H1 (cell line): ENCODE measurements at regions not wholly inside any gene's neighbourhood (a gene's known extent, or its start where the extent isn't known, plus 50 kb on each side); places are given as distances from the start of the nearest gene placed in this dataset.

Experiments used
- CTCF ChIA-PET: fragments of 300-600 bp; sonication (Branson Sonifier 250); formaldehyde crosslinking; loops from one replicate; lab custom pipeline; 2021; ENCODE audit not compliant: partially characterized antibody; lab: Charles Lee
- POLR2A ChIA-PET: fragments of 300-600 bp; sonication (Branson Sonifier 250); formaldehyde crosslinking; loops from one replicate; lab custom pipeline; 2021; ENCODE audit warnings: inconsistent platforms; ENCODE audit not compliant: partially characterized antibody; lab: Charles Lee
- DNase-seq, 2 experiments: peaks; one replicate each; pipeline versions ENCODE4 v3.0.0 to v3.0.0-alpha.2; 2010 to 2022; ENCODE audit warnings: low spot score in 2 of 2, low read depth in 1 of 2, mixed read lengths in 1 of 2
- FAIRE-seq: peaks from 2 replicates; lab custom pipeline; 2011; peaks lifted over from hg19 to GRCh38; lab: Jason Lieb, UNC
- H2AFZ ChIP-seq: 2 replicates; pipeline ENCODE4 v1.8.1; 2012; ENCODE audit warnings: low read length, inconsistent platforms
- H2AK5ac ChIP-seq: 2 replicates; pipeline ENCODE4 v1.6.1; 2013; ENCODE audit warnings: low read depth, low read length
- H2BK120ac ChIP-seq: replicated peaks from 2 replicates; pipeline ENCODE3; 2013; ENCODE audit warnings: low read depth, low read length, inconsistent platforms
- H2BK12ac ChIP-seq: 2 replicates; pipeline ENCODE4 v1.6.1; 2013; ENCODE audit warnings: low read depth, low read length
- H2BK15ac ChIP-seq: 2 replicates; pipeline ENCODE4 v1.6.1; 2013; ENCODE audit warnings: low read length
- H2BK20ac ChIP-seq: 2 replicates; pipeline ENCODE4 v1.6.1; 2013; ENCODE audit warnings: low read length
- H2BK5ac ChIP-seq: 2 replicates; pipeline ENCODE4 v1.6.1; 2013; ENCODE audit warnings: low read depth, low read length
- H3K14ac ChIP-seq: 2 replicates; pipeline ENCODE4 v1.6.1; 2013; ENCODE audit warnings: inconsistent platforms; ENCODE audit not compliant: insufficient read length
- H3K18ac ChIP-seq: 2 replicates; pipeline ENCODE4 v1.6.1; 2013; ENCODE audit warnings: low read length; ENCODE audit errors: extremely low read depth
- H3K23ac ChIP-seq: 2 replicates; pipeline ENCODE4 v1.6.1; 2013; ENCODE audit warnings: inconsistent platforms; ENCODE audit not compliant: insufficient read length
- H3K23me2 ChIP-seq: 2 replicates; pipeline ENCODE4 v1.6.1; 2013; ENCODE audit warnings: low read depth, low read length
- H3K27ac ChIP-seq: 2 replicates; pipeline ENCODE4 v1.6.1; 2011; ENCODE audit warnings: low read depth, low read length, inconsistent platforms
- H3K27me3 ChIP-seq, 4 experiments: replicated peaks in 1 of 4; 1 replicate in 1 of 4; 2 replicates in 3 of 4; pipeline versions ENCODE4 v1.6.1 to v1.8.1; 2011 to 2013; ENCODE audit warnings: low read length in 3 of 4, mild to moderate bottlenecking in 3 of 4, inconsistent platforms in 2 of 4, mixed read lengths in 2 of 4, moderate library complexity in 1 of 4; ENCODE audit not compliant: control insufficient read depth in 3 of 4, insufficient read depth in 3 of 4; ENCODE audit errors: extremely low read depth in 1 of 4
- H3K36me3 ChIP-seq, 4 experiments: 2 replicates each; pipeline versions ENCODE4 v1.6.1 to v1.8.1; 2011 to 2013; ENCODE audit warnings: mild to moderate bottlenecking in 4 of 4, low read length in 3 of 4, moderate library complexity in 2 of 4, control low read depth in 1 of 4, inconsistent platforms in 1 of 4; ENCODE audit not compliant: insufficient read depth in 4 of 4, control insufficient read depth in 2 of 4
- H3K4ac ChIP-seq: replicated peaks from 2 replicates; pipeline ENCODE3; 2013; ENCODE audit warnings: low read length, low read depth, mixed read lengths, inconsistent platforms; ENCODE audit not compliant: insufficient read length
- H3K4me1 ChIP-seq, 4 experiments: replicated peaks in 1 of 4; 1 replicate in 1 of 4; 2 replicates in 3 of 4; pipeline versions ENCODE4 v1.6.1 to v1.8.1; 2011 to 2013; ENCODE audit warnings: low read length in 3 of 4, inconsistent platforms in 2 of 4, mixed read lengths in 1 of 4; ENCODE audit not compliant: insufficient read depth in 4 of 4, control insufficient read depth in 3 of 4
- H3K4me2 ChIP-seq, 2 experiments: 2 replicates each; pipeline versions ENCODE4 v1.6.1 to v1.8.1; 2011 to 2013; ENCODE audit warnings: low read depth in 2 of 2, low read length in 2 of 2, control low read depth in 1 of 2, inconsistent platforms in 1 of 2, mild to moderate bottlenecking in 1 of 2; ENCODE audit not compliant: insufficient read depth in 1 of 2
- H3K4me3 ChIP-seq, 4 experiments: fragments of 200-600, 300-600 bp in 1 of 4; sonication (generic), shearing (Covaris generic), sonication (Bioruptor Twin) in 1 of 4; 2 replicates each; pipeline versions ENCODE4 v1.5.1 to v1.8.1; 2011 to 2016; ENCODE audit warnings: low read length in 4 of 4, low read depth in 3 of 4, control low read depth in 2 of 4, inconsistent platforms in 2 of 4, mild to moderate bottlenecking in 2 of 4, mixed read lengths in 1 of 4, moderate library complexity in 1 of 4; ENCODE audit not compliant: insufficient read depth in 2 of 4; ENCODE audit errors: extremely low read depth in 1 of 4
- H3K56ac ChIP-seq: replicated peaks from 2 replicates; pipeline ENCODE3; 2013; ENCODE audit warnings: low read depth, mild to moderate bottlenecking, mixed read lengths, low read length, inconsistent platforms; ENCODE audit not compliant: insufficient read length
- H3K79me1 ChIP-seq: 2 replicates; pipeline ENCODE4 v1.6.1; 2013; ENCODE audit warnings: low read depth, low read length, control low read depth
- H3K79me2 ChIP-seq, 2 experiments: 2 replicates each; pipeline versions ENCODE4 v1.6.1 to v1.8.1; 2012 to 2013; ENCODE audit warnings: low read length in 2 of 2, mild to moderate bottlenecking in 2 of 2, inconsistent platforms in 1 of 2; ENCODE audit not compliant: insufficient read depth in 2 of 2, control insufficient read depth in 1 of 2
- H3K9ac ChIP-seq, 4 experiments: replicated peaks in 1 of 4; 1 replicate in 1 of 4; 2 replicates in 3 of 4; pipeline versions ENCODE4 v1.6.1 to v1.8.1; 2011 to 2013; ENCODE audit warnings: low read depth in 3 of 4, low read length in 3 of 4, control low read depth in 2 of 4, mild to moderate bottlenecking in 2 of 4, moderate library complexity in 2 of 4, inconsistent platforms in 1 of 4; ENCODE audit errors: extremely low read depth in 1 of 4
- H3K9me3 ChIP-seq, 2 experiments: 2 replicates each; pipeline versions ENCODE4 v1.6.1 to v1.8.1; 2012 to 2013; ENCODE audit warnings: mild to moderate bottlenecking in 2 of 2, moderate library complexity in 2 of 2, control low read depth in 1 of 2, inconsistent platforms in 1 of 2, low read depth in 1 of 2, low read length in 1 of 2, mixed read lengths in 1 of 2; ENCODE audit not compliant: insufficient read depth in 2 of 2
- H4K20me1 ChIP-seq, 2 experiments: replicated peaks in 1 of 2; 2 replicates each; pipeline versions ENCODE3 to v1.8.1; 2011 to 2013; ENCODE audit warnings: inconsistent platforms in 2 of 2, low read length in 2 of 2, mild to moderate bottlenecking in 1 of 2; ENCODE audit not compliant: insufficient read depth in 2 of 2, control insufficient read depth in 1 of 2
- H4K5ac ChIP-seq: 2 replicates; pipeline ENCODE4 v1.6.1; 2013; ENCODE audit warnings: low read length, low read depth, mixed read lengths, inconsistent platforms; ENCODE audit not compliant: insufficient read length
- H4K8ac ChIP-seq: 2 replicates; pipeline ENCODE4 v1.8.0; 2013; ENCODE audit warnings: mild to moderate bottlenecking, moderate library complexity, low read length, inconsistent platforms; ENCODE audit not compliant: insufficient read depth; ENCODE audit errors: extremely low read depth
- H4K91ac ChIP-seq: replicated peaks from 2 replicates; pipeline ENCODE3; 2013; ENCODE audit warnings: low read length, mixed read lengths, inconsistent platforms; ENCODE audit not compliant: insufficient read length
- ASH2L ChIP-seq: fragments of 200-600, 300-600 bp; sonication (generic); IDR thresholded peaks from one replicate; pipeline ENCODE4 v1.7.1; 2017; ENCODE audit warnings: low read length
- HDAC6 ChIP-seq: IDR thresholded peaks from one replicate; pipeline ENCODE4 v1.7.1; 2012; ENCODE audit warnings: low read depth, mild to moderate bottlenecking, inconsistent platforms, low read length, moderate library complexity
- KDM4A ChIP-seq: IDR thresholded peaks from one replicate; pipeline ENCODE4 v1.7.1; 2012; ENCODE audit warnings: low read depth, mild to moderate bottlenecking, moderate library complexity, low read length, inconsistent platforms; ENCODE audit not compliant: severe bottlenecking
- SIN3A ChIP-seq, 2 experiments: IDR thresholded peaks in 1 of 2; conservative IDR thresholded peaks in 1 of 2; 2 replicates each; pipeline ENCODE4 v1.6.1; 2011 to 2012; ENCODE audit warnings: low read length in 2 of 2, improper control_type of control experiment in 1 of 2, low read depth in 1 of 2, mild to moderate bottlenecking in 1 of 2

DNA sequence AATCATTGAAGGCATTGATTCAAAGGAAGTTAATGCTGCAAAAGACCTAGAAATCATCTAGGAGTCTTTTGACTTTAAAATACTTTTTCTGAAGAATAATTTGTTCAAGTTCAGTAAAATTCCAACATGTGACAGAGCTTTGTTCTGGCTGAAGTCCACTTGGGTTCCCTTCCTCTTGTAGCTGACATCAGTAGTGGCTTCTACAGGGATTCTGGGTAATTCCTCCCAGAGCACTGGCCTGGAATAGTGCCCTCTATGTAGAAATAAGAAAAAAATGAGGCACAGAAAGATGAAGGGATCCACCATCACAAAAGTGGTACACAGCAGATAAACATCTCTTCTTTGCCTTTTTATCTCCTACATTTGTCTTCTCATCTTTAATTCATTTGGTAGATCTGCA is 548.1 kb downstream of the LTN1 start:
- Histone ChIP-seq H3K79me1 (no peaks in the 10 kb centered on the region), H4K20me1 (no peaks in the 10 kb centered on the region), H3K56ac (no peak overlapping the region), H3K14ac (no peak overlapping the region), H3K79me2 (no peaks in the 10 kb centered on the region), H2BK5ac (no peak overlapping the region), H3K9me3 (no peaks in the 10 kb centered on the region; a peak in 1 of 4 replicates), H3K4me3 (no peak overlapping the region), H3K23me2 (no peaks in the 10 kb centered on the region), H2AK5ac (no peak overlapping the region), H4K8ac (no peak overlapping the region), H2BK120ac (no peak overlapping the region), H2BK15ac (no peak overlapping the region), H2AFZ (no peak overlapping the region), H3K9ac (no peak overlapping the region), H3K18ac (no peak overlapping the region), H3K36me3 (no peaks in the 10 kb centered on the region), H3K23ac (no peak overlapping the region), H3K27ac (no peak overlapping the region), H3K4ac (no peak overlapping the region), H3K4me1 (no peaks in the 10 kb centered on the region), H3K4me2 (no peak overlapping the region), H2BK20ac (no peak overlapping the region), H3K27me3 (no peaks in the 10 kb centered on the region), H4K5ac (no peak overlapping the region), H4K91ac (no peak overlapping the region), H2BK12ac (no peak overlapping the region)
- no peak for FAIRE-seq
- no peak for DNase-seq
- CTCF ChIA-PET, result no interaction called here
- POLR2A ChIA-PET, result no interaction called here
- no peak for TF ChIP-seq ASH2L
- no peak for TF ChIP-seq HDAC6
- TF ChIP-seq KDM4A, result no peak
- no peak for TF ChIP-seq SIN3A (conservative IDR thresholded peaks at IDR 0.05 in 1 of 2, IDR thresholded peaks at IDR 0.05 in 1 of 2; ENCODE audit: low read depth in 1 of 2, low read length in 2 of 2)
